ENCODE measurements at regions not wholly inside any gene's neighbourhood (a gene's known extent, or its start where the extent isn't known, plus 50 kb on each side); places are given as distances from the start of the nearest gene placed in this dataset.
"Not testable (repeated sequence)": the region's sequence is repeated elsewhere in the genome, so short reads cannot be mapped to it uniquely, and the experiment has no call there.

- DNase-seq (ENCODE audit: low read depth); H3K4me3 ChIP-seq (replicated peaks; ENCODE audit: low read depth, low read length): not testable (repeated sequence)
These were observed 493.4 kb downstream of the GOLGA6L6 start for GRCh38 chr15:20048189-20048588.

- not testable (repeated sequence) for DNase-seq (ENCODE audit: low read depth); H3K4me3 ChIP-seq (replicated peaks; ENCODE audit: low read depth, low read length)
These were observed 496.4 kb downstream of the GOLGA6L6 start for GRCh38 chr15:20045165-20045564.

- DNase-seq (ENCODE audit: low read depth); H3K4me3 ChIP-seq (replicated peaks; ENCODE audit: low read depth, low read length): not testable (repeated sequence)
These were observed 500.9 kb downstream of the GOLGA6L6 start for GRCh38 chr15:20040691-20041090.

GRCh38 chr15:20025040-20025439, 516.6 kb downstream of the GOLGA6L6 start:
- DNase-seq (ENCODE audit: low read depth); H3K4me3 ChIP-seq (replicated peaks; ENCODE audit: low read depth, low read length): not testable (repeated sequence)

- H3K4me3 ChIP-seq (replicated peaks; ENCODE audit: low read depth, low read length); DNase-seq (ENCODE audit: low read depth): not testable (repeated sequence)
These were observed 519.3 kb downstream of the GOLGA6L6 start for GRCh38 chr15:20022349-20022748.

GRCh38 chr15:20021351-20021750, 520.2 kb downstream of the GOLGA6L6 start:
- H3K4me3 ChIP-seq (replicated peaks; ENCODE audit: low read depth, low read length); DNase-seq (ENCODE audit: low read depth): not testable (repeated sequence)

- not testable (repeated sequence) for DNase-seq (ENCODE audit: low read depth); H3K4me3 ChIP-seq (replicated peaks; ENCODE audit: low read depth, low read length)
These were observed 521.0 kb downstream of the GOLGA6L6 start for GRCh38 chr15:20020588-20020987.

- DNase-seq (ENCODE audit: low read depth) = not testable (repeated sequence)
These were observed 521.8 kb downstream of the GOLGA6L6 start for GRCh38 chr15:20019758-20020157.

GRCh38 chr15:20017581-20017980, 524.0 kb downstream of the GOLGA6L6 start:
- DNase-seq (ENCODE audit: low read depth); H3K4me3 ChIP-seq (replicated peaks; ENCODE audit: low read depth, low read length): not testable (repeated sequence)

More at GRCh38 chr15:20019758-20020157, 521.8 kb downstream of the GOLGA6L6 start:
- H3K4me3 ChIP-seq (replicated peaks; ENCODE audit: low read depth, low read length) = not testable (repeated sequence)

- not testable (repeated sequence) for DNase-seq (ENCODE audit: low read depth); H3K4me3 ChIP-seq (replicated peaks; ENCODE audit: low read depth, low read length)
These were observed 524.7 kb downstream of the GOLGA6L6 start for GRCh38 chr15:20016941-20017340.

- DNase-seq (ENCODE audit: low read depth); H3K4me3 ChIP-seq (replicated peaks; ENCODE audit: low read depth, low read length): not testable (repeated sequence)
These were observed 528.8 kb downstream of the GOLGA6L6 start for GRCh38 chr15:20012837-20013236.

- H3K4me3 ChIP-seq (replicated peaks; ENCODE audit: low read depth, low read length); DNase-seq (ENCODE audit: low read depth): not testable (repeated sequence)
These were observed 530.8 kb downstream of the GOLGA6L6 start for GRCh38 chr15:20010759-20011158.

GRCh38 chr15:20009619-20010018, 532.0 kb downstream of the GOLGA6L6 start:
- not testable (repeated sequence) for DNase-seq (ENCODE audit: low read depth); H3K4me3 ChIP-seq (replicated peaks; ENCODE audit: low read depth, low read length)

- DNase-seq (ENCODE audit: low read depth); H3K4me3 ChIP-seq (replicated peaks; ENCODE audit: low read depth, low read length): not testable (repeated sequence)
These were observed 534.3 kb downstream of the GOLGA6L6 start for GRCh38 chr15:20007338-20007737.

GRCh38 chr15:20003471-20003870, 538.1 kb downstream of the GOLGA6L6 start:
- not testable (repeated sequence) for H3K4me3 ChIP-seq (replicated peaks; ENCODE audit: low read depth, low read length); DNase-seq (ENCODE audit: low read depth)

- H3K4me3 ChIP-seq (replicated peaks; ENCODE audit: low read depth, low read length); DNase-seq (ENCODE audit: low read depth): not testable (repeated sequence)
These were observed 539.0 kb downstream of the GOLGA6L6 start for GRCh38 chr15:20002560-20002959.

GRCh38 chr15:19996574-19997194, 544.9 kb downstream of the GOLGA6L6 start:
- H3K4me3 ChIP-seq (replicated peaks; ENCODE audit: low read depth, low read length); DNase-seq (ENCODE audit: low read depth): not testable (repeated sequence)

- not testable (repeated sequence) for DNase-seq (ENCODE audit: low read depth); H3K4me3 ChIP-seq (replicated peaks; ENCODE audit: low read depth, low read length)
These were observed 546.3 kb downstream of the GOLGA6L6 start for GRCh38 chr15:19995296-19995695.
